NK-92 (cell line): ENCODE measurements at regions not wholly inside any gene's neighbourhood (a gene's known extent, or its start where the extent isn't known, plus 50 kb on each side); places are given as distances from the start of the nearest gene placed in this dataset.
"Not testable (repeated sequence)": the region's sequence is repeated elsewhere in the genome, so short reads cannot be mapped to it uniquely, and the experiment has no call there.

Experiments used
- DNase-seq: peaks from one replicate; lab custom pipeline; 2025; ENCODE audit not compliant: unreplicated experiment; lab: John Stamatoyannopoulos, UW

DNA sequence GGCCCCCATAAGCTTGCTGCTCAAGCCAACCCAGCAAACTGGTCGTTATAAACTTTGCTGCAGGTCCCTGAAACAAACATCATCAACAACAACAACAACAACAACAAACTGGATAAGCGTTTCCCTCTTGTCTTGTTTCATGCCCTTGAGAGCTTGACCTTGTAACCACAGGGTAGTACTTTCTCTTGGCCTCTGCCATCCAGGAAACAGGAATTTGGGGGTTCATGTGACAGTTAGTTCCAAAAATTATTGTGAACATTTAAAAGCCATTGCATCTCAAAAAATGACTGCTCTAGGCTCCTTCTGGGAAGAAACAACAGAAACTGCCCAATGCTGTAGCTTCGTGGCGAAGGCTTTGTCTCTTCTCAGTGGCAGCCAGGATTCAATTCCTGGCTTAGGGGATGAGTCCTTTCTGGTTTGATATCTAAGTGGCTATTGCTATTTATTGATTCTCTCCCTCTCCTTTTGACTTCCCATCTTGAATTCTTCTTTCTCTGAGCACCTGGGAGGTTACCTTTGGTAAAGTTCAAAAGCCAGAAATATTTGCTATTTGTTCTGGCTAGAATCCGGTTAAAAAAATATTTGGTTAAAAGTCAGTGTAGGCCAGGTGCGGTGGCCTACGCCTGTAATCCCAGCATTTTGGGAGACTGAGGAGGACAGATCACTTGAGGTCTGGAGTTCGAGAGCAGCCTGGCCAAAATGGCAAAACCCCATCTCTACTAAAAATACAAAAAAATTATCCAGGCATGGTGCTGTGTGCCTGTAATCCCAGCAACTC lies 52.0 kb upstream of the CPM start:
- no peak for DNase-seq

DNA sequence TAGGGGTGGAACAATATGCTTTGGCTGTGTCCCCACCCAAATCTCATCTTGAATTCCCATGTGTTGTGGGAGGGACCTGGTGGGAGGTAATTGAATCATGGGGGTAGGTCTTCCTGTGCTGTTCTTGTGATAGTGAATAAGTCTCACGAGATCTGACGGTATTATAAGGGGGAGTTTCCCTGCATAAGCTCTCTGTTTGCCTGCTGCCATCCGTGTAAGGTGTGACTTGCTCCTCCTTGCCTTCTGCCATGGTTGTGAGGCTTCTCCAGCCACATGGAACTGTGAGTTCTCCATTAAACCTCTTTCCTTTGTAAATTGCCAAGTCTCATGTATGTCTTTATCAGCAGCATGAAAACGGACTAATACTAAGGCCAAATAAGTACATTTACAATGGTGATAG lies 64.6 kb upstream of the CPM start:
- DNase-seq: not testable (repeated sequence)

DNA sequence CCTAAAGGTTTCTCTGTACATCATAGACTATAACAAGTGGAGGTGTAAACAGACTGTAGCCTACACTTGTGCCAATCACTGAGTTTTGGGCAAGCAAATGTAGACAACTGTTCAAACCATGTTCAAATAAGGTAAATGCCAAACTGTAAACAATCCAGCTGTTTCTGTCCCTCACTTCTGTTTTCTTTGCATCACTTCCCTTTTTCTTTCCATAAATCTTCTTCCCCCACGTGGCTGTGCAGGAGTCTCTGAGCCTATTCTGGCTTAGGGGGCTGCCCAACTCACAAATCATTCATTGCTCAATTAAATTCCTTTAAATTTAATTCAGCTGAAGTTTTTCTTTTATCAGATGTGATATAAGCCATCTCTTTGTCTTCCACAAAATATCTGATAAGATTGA lies 65.1 kb upstream of the CPM start:
- DNase-seq: no peak

DNA sequence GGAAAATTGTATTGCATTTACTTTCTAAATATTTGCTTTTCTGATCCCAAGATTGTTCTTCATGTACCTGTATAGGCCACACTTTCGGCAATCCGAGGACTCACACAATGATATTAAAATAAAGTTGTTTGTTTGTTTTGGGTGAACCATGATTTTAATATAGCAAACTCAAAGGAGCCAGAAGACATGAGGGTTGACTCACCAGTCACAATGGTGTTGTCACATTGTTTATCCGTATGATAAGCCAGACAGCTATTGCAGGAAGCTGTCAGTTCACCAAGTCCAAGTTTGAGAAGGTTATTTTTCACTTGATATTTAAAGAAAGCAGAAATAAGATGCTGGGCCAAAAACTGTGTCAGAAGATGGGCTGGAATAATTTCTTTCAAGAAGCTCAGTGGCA lies 67.1 kb upstream of the CPM start:
- DNase-seq: no peak

DNA sequence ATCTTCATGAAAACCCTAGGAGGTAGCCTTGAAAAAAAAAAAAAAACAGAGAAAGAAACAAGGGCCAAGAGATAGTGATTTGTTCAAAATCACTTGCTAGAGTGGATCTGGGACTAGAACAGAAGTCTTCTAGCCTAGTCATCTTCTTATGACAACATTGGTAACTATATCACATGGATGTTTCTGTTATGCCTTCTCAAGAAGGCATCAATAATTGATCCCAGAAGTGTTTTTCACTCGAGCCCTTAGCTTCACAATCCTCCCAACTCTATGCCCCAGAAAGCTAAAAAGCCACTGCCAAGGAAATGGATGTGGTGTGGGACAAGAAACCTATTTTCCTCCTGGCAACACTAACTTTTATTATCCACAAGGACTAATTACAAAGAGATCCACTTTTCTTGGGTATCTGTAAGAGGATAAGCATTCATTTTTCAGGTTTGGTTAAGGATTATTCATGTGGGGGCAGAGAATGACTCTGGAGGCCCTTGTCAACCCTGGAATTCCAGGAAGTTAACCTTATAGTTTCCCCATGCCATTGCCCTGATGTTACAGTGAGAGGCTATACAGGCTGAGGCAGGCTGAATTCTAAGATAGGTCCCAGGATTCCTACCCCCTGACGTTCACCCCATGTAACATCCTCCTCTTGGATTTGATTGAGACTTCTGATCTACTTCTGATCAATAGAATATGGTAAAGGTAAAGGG lies 67.7 kb upstream of the CPM start:
- no peak for DNase-seq

DNA sequence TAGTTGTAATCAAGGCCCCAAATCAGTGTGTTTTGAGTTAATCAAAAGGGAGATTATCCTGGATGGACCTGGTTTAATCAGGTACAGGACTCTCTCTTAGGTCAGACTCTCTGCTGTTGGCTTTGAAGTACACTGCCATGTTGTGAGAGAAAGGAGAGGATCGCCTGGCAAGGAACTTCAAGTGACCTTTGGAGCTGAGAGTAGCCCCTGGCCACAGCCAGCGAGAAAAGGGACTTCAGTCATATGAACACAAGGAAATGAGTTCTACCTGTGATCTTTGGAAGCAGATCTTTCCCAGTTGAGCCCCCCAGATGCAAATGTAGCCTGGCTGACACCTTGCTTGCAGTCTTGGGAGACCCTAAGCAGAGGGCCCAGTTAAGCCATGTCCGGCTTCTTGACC lies 68.3 kb upstream of the CPM start:
- no peak for DNase-seq

DNA sequence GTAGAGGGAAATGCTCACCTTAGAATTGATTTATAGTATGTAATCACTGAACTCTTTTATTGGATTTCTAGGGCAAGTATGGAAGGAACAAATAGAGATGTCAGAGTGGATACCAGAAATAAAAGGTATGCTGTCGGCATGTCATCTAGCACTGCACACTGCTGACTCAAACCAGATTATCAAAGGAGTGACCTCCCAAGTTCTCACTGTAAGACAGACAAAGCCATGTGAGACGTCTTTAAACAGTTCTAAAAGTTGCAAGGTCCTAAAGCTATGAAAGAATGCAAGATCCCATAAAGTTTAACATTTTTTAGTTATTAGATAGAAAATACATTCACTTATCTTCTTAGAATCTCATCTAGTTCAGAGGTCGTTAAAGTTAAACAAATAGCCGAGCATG lies 70.0 kb upstream of the CPM start:
- DNase-seq: no peak

DNA sequence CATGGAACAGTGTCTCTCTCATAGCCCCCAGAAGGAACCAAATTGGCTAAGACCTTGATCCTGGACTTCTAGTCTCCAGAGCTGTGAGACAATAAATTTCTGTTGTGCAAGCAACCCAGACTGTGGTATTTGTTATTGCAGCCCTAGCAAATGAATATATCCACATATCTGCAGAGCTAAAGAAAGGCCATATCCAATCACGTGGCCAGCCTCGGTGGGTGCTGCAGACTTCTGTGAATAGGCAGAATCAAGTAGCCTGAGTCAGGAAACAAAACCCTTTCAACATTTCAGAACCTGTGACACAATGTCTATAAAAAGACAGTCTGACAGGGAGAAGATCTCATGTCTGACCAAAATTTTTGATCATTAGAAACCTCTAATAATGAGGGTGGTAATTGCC lies 71.0 kb upstream of the CPM start:
- no peak for DNase-seq

DNA sequence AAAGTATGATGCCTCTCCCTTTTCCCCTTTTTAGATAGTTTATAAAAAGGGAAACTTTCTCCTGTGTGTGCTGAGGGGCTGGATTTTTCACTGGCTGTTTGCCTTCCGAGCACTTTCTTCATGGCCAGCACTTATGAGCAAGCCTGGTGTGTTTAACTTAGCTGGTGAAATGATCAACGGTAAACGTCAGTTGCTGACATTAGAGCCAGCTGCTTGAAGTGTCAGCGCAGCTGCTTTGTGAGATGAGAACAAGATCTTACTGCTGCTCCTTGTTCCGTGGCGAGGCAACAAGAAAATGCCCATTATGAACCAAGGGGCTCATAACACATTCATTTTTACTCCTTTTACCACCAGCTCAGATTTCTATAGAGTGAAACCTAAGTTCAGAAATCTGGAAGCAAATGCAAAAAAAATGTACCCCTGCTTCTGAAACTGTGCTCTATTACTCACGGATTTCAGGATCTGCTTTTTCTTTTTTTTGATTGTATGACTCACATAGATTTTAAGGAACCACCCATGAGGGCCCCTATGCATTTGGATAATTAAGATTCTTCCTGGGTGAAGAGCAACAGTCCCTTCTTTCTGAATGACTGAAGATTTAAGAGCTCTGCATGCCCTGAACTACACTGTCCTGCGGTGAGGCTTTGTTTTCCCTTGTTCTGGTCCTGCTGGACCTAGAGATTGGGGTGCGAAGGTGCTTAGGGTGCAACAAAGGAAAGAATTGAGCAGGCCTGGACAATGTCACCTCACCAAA lies 74.3 kb upstream of the CPM start:
- DNase-seq: no peak

DNA sequence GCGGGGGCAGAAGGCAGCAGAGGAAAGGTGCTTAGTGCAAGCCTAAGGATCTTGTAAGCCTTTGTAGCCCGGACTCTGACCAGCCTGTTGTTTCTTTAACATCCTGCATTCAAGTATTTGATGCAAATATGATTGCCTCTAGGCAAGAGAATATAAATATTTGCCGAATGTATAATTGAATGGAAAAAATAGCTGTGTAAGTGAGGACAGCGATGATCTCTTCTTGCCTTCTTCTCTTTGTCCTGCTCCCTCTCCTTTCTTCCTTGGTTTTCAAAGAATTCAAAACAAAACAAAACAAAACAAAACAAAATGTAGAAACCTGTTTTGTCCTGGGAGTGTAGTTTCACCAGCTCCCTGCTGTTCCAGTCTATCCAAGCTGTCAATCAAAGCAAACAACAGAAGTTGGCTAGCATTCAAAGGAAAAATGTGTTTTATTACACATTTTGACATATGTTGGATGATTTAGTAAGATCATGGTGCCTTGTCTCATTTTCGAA lies 74.9 kb upstream of the CPM start:
- no peak for DNase-seq

DNA sequence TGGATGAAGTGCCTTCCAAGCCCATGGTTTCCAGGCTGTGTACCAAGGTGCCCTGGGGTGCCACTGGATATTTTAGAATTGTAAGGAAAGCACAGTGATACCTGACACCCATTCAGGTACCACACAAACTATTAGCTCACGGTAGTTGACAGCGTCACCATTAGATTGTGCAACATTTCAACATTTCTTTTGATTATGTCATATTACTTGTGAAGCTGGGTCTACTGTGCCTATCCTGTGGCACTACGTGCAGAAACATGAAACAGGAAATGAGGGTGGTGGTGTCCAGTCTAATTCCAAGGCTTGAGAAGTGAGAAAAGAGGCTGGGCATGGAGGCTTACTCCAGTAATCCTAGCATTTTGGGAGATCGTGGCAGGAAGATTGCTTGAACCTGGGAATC lies 75.5 kb upstream of the CPM start:
- DNase-seq: no peak

DNA sequence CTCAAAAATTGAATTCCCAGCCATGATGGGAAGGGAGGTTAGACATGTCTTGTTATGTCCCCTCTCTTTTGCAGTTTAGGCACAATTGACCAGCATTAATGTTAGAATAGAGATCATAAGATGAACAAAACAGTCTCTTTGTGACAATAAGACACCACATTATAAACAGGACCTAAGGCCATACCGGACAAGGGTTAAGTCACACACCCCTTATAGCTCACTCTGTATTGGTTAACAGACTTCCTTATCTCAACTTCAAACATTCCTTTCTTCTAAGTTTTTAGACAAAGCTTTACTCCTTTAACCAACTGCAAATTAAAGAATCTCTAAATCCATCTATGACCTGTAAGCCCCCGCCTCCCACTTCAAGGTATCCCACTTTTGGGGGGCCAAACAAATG lies 81.1 kb upstream of the CPM start:
- DNase-seq: no peak

DNA sequence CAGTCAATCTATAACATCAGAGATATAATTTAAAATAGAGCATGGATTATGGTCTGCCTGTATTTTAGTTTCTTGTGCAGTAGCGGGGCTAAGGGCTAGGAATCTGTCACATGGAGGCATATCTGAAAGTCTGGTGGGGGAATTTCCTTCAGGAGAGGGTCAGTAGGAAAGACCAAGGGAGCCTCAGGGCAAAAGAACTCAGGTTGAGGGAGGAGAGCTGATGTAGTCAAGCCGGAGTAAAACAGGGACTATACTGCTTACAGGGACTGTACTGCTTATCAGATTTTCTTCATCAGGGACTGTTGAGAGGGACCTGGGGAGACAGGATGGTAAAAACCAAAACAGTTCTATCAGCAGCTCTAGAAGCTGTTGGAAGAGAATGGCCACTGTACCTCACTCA lies 82.0 kb upstream of the CPM start:
- DNase-seq: no peak

DNA sequence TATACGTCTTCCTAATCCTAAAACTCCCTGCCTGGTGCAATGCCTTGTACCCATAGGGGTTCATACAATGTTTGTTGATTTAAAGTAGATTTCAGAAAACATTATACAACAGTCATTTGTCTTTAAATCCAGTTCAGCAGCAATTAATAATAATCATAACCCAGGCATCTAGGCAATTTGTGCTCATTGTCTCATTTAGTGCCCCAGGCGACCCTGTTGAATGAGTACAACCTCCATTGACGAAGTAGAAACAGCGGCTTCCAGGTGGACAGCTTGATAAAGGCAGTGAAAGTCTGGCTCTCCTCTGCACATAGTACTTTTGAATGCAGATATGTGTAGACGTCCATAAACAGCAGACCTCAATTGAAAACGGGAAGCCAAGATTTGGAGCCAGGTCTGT lies 82.9 kb upstream of the CPM start:
- DNase-seq: no peak

DNA sequence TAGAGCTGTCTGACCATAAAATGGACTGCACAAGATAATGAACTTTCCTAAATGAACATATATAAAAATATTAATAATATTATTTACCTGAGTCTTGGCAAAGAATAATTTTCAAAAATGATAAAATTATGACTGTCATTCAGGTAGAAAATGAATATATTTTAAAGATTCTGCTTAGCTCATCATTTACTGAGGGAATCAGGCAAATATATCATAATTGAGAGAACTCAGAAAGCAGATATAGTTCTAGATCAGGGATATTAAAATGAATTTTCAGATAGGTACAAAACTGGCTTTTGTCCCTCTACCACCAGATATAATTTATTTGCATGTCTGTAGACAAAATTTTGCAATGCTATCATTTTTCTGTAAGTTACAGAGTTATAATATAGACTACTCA lies 86.1 kb upstream of the CPM start:
- DNase-seq: no peak

DNA sequence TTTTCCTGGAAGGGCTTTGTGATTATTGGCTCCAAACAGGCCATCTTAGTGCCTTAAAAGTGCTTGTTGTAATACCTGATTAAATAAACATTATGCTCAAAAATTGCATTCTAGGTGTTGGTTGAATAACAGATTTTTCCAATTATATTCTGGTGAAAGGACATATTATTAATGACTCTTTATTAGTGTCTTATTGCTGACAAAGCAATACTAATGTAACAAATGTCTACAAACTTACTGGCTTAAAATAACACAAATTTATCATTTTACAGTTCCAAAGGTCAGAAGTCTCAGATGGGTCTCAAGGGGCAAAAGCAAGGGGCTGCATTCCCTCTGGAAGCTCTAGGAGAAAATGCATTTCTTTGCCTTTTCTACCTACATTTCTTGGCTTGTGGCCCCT lies 86.9 kb upstream of the CPM start:
- no peak for DNase-seq

DNA sequence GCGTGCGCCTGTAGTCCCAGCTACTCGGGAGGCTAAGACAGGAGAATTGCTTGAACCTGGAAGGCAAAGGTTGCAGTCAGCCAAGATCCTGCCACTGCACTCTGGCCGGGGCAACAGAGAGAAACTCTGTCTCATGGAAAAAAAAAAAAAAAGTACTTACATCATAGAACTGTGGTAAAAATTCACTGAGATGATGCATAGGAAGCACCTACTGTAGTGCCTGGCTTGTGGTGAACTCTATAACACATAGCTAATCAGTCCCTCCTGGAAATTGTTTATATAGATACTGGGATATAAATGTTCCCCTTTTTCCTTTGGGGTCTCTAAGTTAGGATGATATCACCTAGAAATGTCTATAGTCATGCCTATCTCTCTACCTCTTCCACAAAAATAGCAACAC lies 89.7 kb upstream of the CPM start:
- no peak for DNase-seq

DNA sequence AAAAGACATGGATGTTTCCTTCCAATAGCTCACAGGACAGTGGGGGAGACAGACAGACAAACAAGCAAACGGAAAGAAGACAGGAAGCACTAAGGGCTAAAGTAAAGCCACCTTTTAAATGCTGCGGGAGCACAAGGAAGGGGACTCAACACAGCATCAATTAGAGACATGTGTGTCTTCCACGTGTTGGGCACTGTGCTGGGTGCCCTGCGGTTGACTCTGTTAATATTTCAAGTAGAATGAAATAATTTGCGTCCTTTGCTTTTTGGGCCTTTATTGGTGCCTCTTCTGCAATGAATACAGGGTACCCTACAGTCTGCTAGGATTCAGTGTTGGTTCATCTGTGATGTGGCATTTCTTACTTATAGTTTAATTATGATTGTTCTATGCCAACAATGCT lies 90.9 kb upstream of the CPM start:
- DNase-seq: no peak

DNA sequence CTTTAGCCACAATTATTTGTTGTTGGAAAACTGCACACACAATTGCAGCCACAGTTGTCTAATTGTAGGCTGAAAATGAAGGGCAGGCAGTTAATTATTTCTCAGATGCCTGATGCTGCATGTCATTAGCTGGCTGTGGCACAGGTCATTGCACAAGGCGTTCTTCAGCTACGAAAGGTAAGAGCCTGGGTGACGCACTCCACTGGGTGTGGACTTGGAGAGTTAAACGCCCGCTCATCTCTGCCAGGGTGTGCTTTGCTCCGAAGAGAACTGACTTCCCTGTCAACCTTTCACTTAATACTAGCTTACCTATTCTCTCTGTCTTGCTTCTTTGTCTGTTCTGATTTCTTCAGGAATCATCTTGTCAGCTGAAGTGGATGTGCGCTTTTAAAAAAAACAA lies 91.4 kb upstream of the CPM start:
- DNase-seq: no peak

DNA sequence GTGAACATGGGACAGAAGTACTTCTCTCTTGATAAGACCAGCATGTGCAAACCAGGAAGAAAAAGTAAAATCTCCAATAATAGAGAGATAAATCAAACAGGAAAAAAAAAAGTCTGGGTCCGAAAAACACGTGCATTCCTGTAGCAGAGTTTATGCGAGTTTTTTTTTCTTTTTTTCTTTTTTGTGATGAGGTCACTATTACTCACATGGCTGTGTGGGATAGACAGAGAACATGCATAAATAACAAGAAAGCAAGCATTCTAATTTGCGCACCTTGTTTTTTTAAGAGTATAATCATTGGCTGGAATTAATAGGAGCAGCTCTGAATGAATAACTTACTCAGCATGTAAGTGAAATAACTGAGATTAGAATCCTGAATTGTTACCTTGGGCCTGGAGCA lies 91.9 kb upstream of the CPM start:
- no peak for DNase-seq

DNA sequence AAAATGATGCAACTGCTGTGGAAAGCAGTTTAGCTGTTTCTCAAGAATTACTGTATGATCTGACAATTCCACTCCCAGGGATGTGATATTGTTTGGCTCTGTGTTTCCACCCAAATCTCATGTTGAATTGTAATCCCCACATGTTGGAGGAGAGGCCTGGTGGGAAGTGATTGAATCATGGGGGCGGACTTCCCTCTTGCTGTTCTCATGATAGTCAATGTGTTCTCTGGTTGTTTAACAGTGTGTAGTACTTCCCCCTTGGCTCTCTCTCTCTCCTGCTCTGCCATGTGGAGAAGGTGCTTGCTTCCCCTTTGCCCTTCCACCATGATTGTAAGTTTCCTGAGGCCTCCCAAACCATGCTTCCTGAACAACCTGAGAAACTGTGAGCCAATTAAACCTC lies 93.4 kb upstream of the CPM start:
- no peak for DNase-seq

DNA sequence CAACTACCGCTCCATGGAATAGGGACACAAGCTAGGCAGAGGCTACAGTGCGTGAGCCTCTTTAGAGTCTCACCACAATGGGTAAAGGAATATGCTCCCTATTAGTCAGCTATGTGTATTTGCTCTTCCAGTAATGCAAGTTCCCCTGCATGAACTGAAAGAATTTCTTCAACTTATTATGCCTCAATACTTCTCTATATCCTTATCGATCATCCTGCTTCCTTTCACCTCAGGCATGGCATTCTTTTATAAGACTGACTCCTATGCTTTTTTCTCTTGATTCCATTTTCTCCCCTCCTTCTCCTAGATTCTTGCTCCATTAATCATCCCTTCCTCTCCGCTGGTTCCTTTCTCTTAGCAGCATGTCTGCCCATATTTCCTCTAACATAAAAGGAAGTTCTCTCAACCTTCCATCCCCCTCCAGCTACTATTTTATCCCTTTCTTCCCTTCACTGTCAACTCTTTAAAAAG lies 94.5 kb upstream of the CPM start:
- no peak for DNase-seq
